DOHH2 (cell line): ENCODE measurements at regions not wholly inside any gene's neighbourhood (a gene's known extent, or its start where the extent isn't known, plus 50 kb on each side); places are given as distances from the start of the nearest gene placed in this dataset.

ENCODE experiments used
- H3F3A ChIP-seq: fragments of 200-600 bp; sonication (generic), shearing (Covaris generic); 2 replicates; pipeline ENCODE4 v1.6.0; 2016; ENCODE audit warnings: antibody characterized with exemption, mild to moderate bottlenecking; ENCODE audit not compliant: control insufficient read depth, insufficient read depth
- H3K27ac ChIP-seq: fragments of 200-600 bp; sonication (generic); 2 replicates; pipeline ENCODE4 v1.5.1; 2014; ENCODE audit warnings: low read depth, mild to moderate bottlenecking, low read length, moderate library complexity
- H3K27me3 ChIP-seq: fragments of 200-600 bp; sonication (generic); 2 replicates; pipeline ENCODE4 v1.6.1; 2014; ENCODE audit warnings: mild to moderate bottlenecking, low read length, mixed read lengths; ENCODE audit not compliant: control insufficient read depth
- H3K36me3 ChIP-seq: fragments of 200-600 bp; sonication (generic); 2 replicates; pipeline ENCODE4 v1.6.1; 2014; ENCODE audit warnings: mild to moderate bottlenecking, low read length, moderate library complexity, mixed read lengths; ENCODE audit not compliant: control insufficient read depth
- H3K4me1 ChIP-seq: fragments of 200-600 bp; sonication (generic); 2 replicates; pipeline ENCODE4 v1.6.1; 2014; ENCODE audit warnings: mild to moderate bottlenecking, low read length, mixed read lengths; ENCODE audit not compliant: control insufficient read depth
- H3K4me2 ChIP-seq: fragments of 200-600 bp; sonication (generic); 2 replicates; pipeline ENCODE4 v1.6.0; 2014; ENCODE audit warnings: mild to moderate bottlenecking, low read length, moderate library complexity
- H3K4me3 ChIP-seq: fragments of 200-600 bp; sonication (generic); 2 replicates; pipeline ENCODE4 v1.5.1; 2014; ENCODE audit warnings: mild to moderate bottlenecking, low read length, mixed read lengths
- H3K79me2 ChIP-seq: fragments of 200-600 bp; sonication (generic); 2 replicates; pipeline ENCODE4 v1.6.1; 2014; ENCODE audit warnings: mild to moderate bottlenecking, low read length, mixed read lengths; ENCODE audit not compliant: control insufficient read depth
- H3K9me2 ChIP-seq: fragments of 200-600 bp; sonication (generic); replicated peaks from 2 replicates; pipeline ENCODE4 v1.6.1; 2014; ENCODE audit warnings: mild to moderate bottlenecking, low read length, mixed read lengths; ENCODE audit not compliant: control insufficient read depth
- H3K9me3 ChIP-seq: fragments of 200-600 bp; sonication (generic); 2 replicates; pipeline ENCODE4 v1.6.1; 2014; ENCODE audit warnings: antibody characterized with exemption, low read length, mixed read lengths; ENCODE audit not compliant: control insufficient read depth, insufficient read depth
- H4K20me1 ChIP-seq: fragments of 200-600 bp; sonication (generic); 2 replicates; pipeline ENCODE4 v1.6.0; 2014; ENCODE audit warnings: low read depth, mild to moderate bottlenecking, antibody characterized with exemption, low read length, moderate library complexity; ENCODE audit not compliant: control insufficient read depth, insufficient read depth
- CTCF ChIP-seq: fragments of 200-600 bp; sonication (generic); IDR thresholded peaks from one replicate; pipeline ENCODE4 v1.5.1; 2014; ENCODE audit warnings: antibody characterized with exemption, mild to moderate bottlenecking, low read depth, low read length; ENCODE audit not compliant: poor library complexity, severe bottlenecking
- EZH2phosphoT487 ChIP-seq: fragments of 200-600 bp; sonication (generic); IDR thresholded peaks from 2 replicates; pipeline ENCODE4 v1.6.1; 2017; ENCODE audit warnings: borderline replicate concordance, mild to moderate bottlenecking, antibody characterized with exemption, low read length, moderate library complexity, mixed read lengths

DNA sequence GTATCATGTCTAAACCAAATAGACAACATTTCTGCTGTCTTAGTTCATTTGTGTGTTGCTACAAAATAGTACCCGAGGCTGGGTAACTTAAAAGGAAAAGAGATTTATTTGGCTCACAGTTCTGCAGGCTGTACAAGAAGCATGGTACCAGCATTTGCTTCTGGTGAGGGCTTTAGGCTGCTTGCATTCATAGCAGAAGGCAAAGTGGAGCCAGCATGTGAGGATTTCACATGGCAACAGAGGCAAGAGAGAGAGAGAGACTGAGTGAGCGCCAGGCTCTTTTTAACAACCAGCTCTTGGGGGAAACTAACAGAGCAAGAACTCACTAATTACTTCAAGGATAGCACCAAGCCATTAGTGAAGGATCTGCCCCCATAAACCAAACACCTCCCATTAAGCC, 271.4 kb upstream of the SRRM4 start:
- H3K79me2 ChIP-seq: no peaks in the 10 kb centered on the region

GRCh38 chr12:118711185-118711584, 270.2 kb upstream of the SRRM4 start:
- H3K79me2 ChIP-seq: no peaks in the 10 kb centered on the region
- H3K9me3 ChIP-seq: no peaks in the 10 kb centered on the region; the same call in 1 of the 2 replicates
- no peak overlapping the region for H3K4me2 ChIP-seq
- H3K27me3 ChIP-seq: no peaks in the 10 kb centered on the region
- no peaks in the 10 kb centered on the region for H3K36me3 ChIP-seq
- H4K20me1 ChIP-seq: no peaks in the 10 kb centered on the region
- no peaks in the 10 kb centered on the region for H3K4me1 ChIP-seq
- H3K27ac ChIP-seq: no peak overlapping the region
- TF ChIP-seq CTCF (no peak), EZH2phosphoT487 (no peak)
- no peak overlapping the region for H3K4me3 ChIP-seq
- H3F3A ChIP-seq: no peaks in the 10 kb centered on the region
- H3K9me2 ChIP-seq: no peaks in the 10 kb centered on the region

More for the DNA sequence above, 271.4 kb upstream of the SRRM4 start:
- no peak overlapping the region for H3K27ac ChIP-seq
- H3K27me3 ChIP-seq: no peaks in the 10 kb centered on the region
- H3K36me3 ChIP-seq: no peaks in the 10 kb centered on the region
- H3K4me1 ChIP-seq: no peaks in the 10 kb centered on the region
- no peaks in the 10 kb centered on the region for H3K9me2 ChIP-seq
- no peaks in the 10 kb centered on the region; the same call in 1 of the 2 replicates for H3K9me3 ChIP-seq
- no peak for TF ChIP-seq CTCF
- no peak for TF ChIP-seq EZH2phosphoT487
- H3K4me3 ChIP-seq: no peak overlapping the region
- H4K20me1 ChIP-seq: no peaks in the 10 kb centered on the region
- no peak overlapping the region for H3K4me2 ChIP-seq
- H3F3A ChIP-seq: no peaks in the 10 kb centered on the region

GRCh38 chr12:118714051-118714460, 267.3 kb upstream of the SRRM4 start:
- no peaks in the 10 kb centered on the region for H3K9me3 ChIP-seq
- no peak overlapping the region for H3K27ac ChIP-seq
- H3K4me3 ChIP-seq: no peak overlapping the region
- no peaks in the 10 kb centered on the region for H3K36me3 ChIP-seq
- H3K79me2 ChIP-seq: no peaks in the 10 kb centered on the region
- H4K20me1 ChIP-seq: no peaks in the 10 kb centered on the region
- no peaks in the 10 kb centered on the region for H3F3A ChIP-seq
- no peaks in the 10 kb centered on the region for H3K4me1 ChIP-seq
- H3K9me2 ChIP-seq: no peaks in the 10 kb centered on the region
- no peak overlapping the region for H3K4me2 ChIP-seq
- H3K27me3 ChIP-seq: no peaks in the 10 kb centered on the region
- TF ChIP-seq EZH2phosphoT487 (no peak), CTCF (peak; percentile 88)
